Endothelial cell of umbilical vein (primary cell): ENCODE measurements at regions not wholly inside any gene's neighbourhood (a gene's known extent, or its start where the extent isn't known, plus 50 kb on each side); places are given as distances from the start of the nearest gene placed in this dataset.

Source experiments
- CTCF ChIP-seq, 2 donors: IDR thresholded peaks; 1 replicate in 1 of 2; 2 replicates in 1 of 2; pipeline ENCODE4 v1.5.1; 2011; ENCODE audit warnings: low read length in 2 of 2, mild to moderate bottlenecking in 2 of 2, moderate library complexity in 2 of 2, control low read depth in 1 of 2, inconsistent platforms in 1 of 2, low read depth in 1 of 2; ENCODE audit not compliant: insufficient read depth in 1 of 2; ENCODE audit errors: extremely low read depth in 1 of 2
- EZH2 ChIP-seq: IDR thresholded peaks from 2 replicates; pipeline ENCODE4 v1.6.1; 2012; ENCODE audit warnings: borderline replicate concordance, low read depth, mild to moderate bottlenecking, moderate library complexity, low read length, inconsistent platforms; ENCODE audit not compliant: severe bottlenecking
- JUN ChIP-seq: IDR thresholded peaks from 2 replicates; pipeline ENCODE4 v1.6.1; 2011; ENCODE audit warnings: borderline replicate concordance, low read depth; ENCODE audit not compliant: insufficient read length, insufficient read depth
- MYC ChIP-seq: IDR thresholded peaks from one replicate; pipeline ENCODE4 v1.6.1; 2011; ENCODE audit warnings: mild to moderate bottlenecking, low read depth, low read length
- POLR2A ChIP-seq: IDR thresholded peaks from 2 replicates; pipeline ENCODE4 v1.6.1; 2012; ENCODE audit warnings: low read depth, mild to moderate bottlenecking, control low read depth, low read length
- POLR2AphosphoS5 ChIP-seq: IDR thresholded peaks from 2 replicates; pipeline ENCODE4 v1.6.1; 2012; ENCODE audit warnings: low read depth, mild to moderate bottlenecking, control low read depth, low read length, moderate library complexity; ENCODE audit not compliant: insufficient read depth

- TF ChIP-seq POLR2A (no peak), POLR2AphosphoS5 (no peak), CTCF (IDR thresholded peaks at IDR 0.05; ENCODE audit: extremely low read depth in 1 of 2, insufficient read depth in 1 of 2, low read depth in 1 of 2, low read length in 2 of 2) (no peak), EZH2 (no peak), JUN (no peak), MYC (no peak)
Measured at GRCh38 chr15:46278486-46279090, 643.8 kb downstream of the SQOR start.
